Glutamatergic neuron (in vitro differentiated cells): ENCODE measurements at regions not wholly inside any gene's neighbourhood (a gene's known extent, or its start where the extent isn't known, plus 50 kb on each side); places are given as distances from the start of the nearest gene placed in this dataset.

Source experiments
- DNase-seq: peaks from one replicate; pipeline ENCODE4 v3.0.0; 2022
- H3K27ac Mint-ChIP-seq: one replicate; pipeline ENCODE4 v1.8.0; 2020; ENCODE audit warnings: mild to moderate bottlenecking, mixed read lengths, inconsistent platforms; ENCODE audit not compliant: unreplicated experiment
- H3K27me3 Mint-ChIP-seq: one replicate; pipeline ENCODE4 v1.8.0; 2020; ENCODE audit warnings: mild to moderate bottlenecking, moderate library complexity, mixed read lengths, inconsistent platforms; ENCODE audit not compliant: unreplicated experiment
- H3K36me3 Mint-ChIP-seq: one replicate; pipeline ENCODE4 v1.8.0; 2020; ENCODE audit warnings: mild to moderate bottlenecking, mixed read lengths, inconsistent platforms; ENCODE audit not compliant: unreplicated experiment
- H3K4me1 Mint-ChIP-seq: one replicate; pipeline ENCODE4 v1.8.0; 2020; ENCODE audit warnings: mild to moderate bottlenecking, low read depth, mixed read lengths, inconsistent platforms; ENCODE audit not compliant: unreplicated experiment
- H3K4me3 Mint-ChIP-seq: one replicate; pipeline ENCODE4 v1.8.0; 2020; ENCODE audit warnings: mild to moderate bottlenecking, mixed read lengths, inconsistent platforms; ENCODE audit not compliant: unreplicated experiment
- H3K9me3 Mint-ChIP-seq: one replicate; pipeline ENCODE4 v1.8.0; 2020; ENCODE audit warnings: mild to moderate bottlenecking, moderate library complexity, mixed read lengths, inconsistent platforms; ENCODE audit not compliant: unreplicated experiment
- TF ChIP-seq, protein P1 (sequence below): fragments of 200-600 bp; sonication (generic); IDR thresholded peaks from one replicate; pipeline ENCODE4 v1.5.0; 2021; ENCODE audit not compliant: partially characterized antibody, unreplicated experiment

DNA sequence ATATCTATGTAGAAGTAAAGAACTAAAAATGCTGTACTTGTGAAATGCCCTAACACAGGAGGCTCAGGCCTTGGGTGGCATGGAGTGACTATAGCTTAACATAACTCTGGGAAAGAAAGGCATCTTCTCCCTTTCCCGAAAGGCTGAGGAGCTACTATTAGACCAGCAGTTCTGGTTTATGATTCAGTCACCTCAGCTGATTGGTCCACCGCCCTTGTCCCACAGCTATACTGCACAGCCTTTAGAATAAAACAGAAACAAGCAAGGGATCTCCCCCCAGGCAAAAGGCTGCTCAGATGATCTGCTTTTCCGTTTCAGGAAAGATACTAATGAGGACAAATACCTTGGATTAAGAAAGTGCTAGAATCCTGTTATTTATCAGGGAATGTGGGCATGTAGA is 171.3 kb downstream of the SNCA start:
- no peak for DNase-seq
- H3K27ac Mint-ChIP-seq, result no peak overlapping the region
- H3K9me3 Mint-ChIP-seq, result no peaks in the 10 kb centered on the region
- no peaks in the 10 kb centered on the region for H3K36me3 Mint-ChIP-seq
- no peaks in the 10 kb centered on the region for H3K4me1 Mint-ChIP-seq
- H3K27me3 Mint-ChIP-seq, result no peaks in the 10 kb centered on the region
- TF ChIP-seq, protein P1, sequence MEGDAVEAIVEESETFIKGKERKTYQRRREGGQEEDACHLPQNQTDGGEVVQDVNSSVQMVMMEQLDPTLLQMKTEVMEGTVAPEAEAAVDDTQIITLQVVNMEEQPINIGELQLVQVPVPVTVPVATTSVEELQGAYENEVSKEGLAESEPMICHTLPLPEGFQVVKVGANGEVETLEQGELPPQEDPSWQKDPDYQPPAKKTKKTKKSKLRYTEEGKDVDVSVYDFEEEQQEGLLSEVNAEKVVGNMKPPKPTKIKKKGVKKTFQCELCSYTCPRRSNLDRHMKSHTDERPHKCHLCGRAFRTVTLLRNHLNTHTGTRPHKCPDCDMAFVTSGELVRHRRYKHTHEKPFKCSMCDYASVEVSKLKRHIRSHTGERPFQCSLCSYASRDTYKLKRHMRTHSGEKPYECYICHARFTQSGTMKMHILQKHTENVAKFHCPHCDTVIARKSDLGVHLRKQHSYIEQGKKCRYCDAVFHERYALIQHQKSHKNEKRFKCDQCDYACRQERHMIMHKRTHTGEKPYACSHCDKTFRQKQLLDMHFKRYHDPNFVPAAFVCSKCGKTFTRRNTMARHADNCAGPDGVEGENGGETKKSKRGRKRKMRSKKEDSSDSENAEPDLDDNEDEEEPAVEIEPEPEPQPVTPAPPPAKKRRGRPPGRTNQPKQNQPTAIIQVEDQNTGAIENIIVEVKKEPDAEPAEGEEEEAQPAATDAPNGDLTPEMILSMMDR, result no peak
- no peak overlapping the region for H3K4me3 Mint-ChIP-seq

GRCh38 chr4:89664521-89664920 is 172.4 kb downstream of the SNCA start:
- no peak for DNase-seq
- no peak overlapping the region for H3K4me3 Mint-ChIP-seq
- H3K9me3 Mint-ChIP-seq, result no peaks in the 10 kb centered on the region
- no peaks in the 10 kb centered on the region for H3K27me3 Mint-ChIP-seq
- no peak overlapping the region for H3K27ac Mint-ChIP-seq
- H3K36me3 Mint-ChIP-seq, result no peaks in the 10 kb centered on the region
- TF ChIP-seq, protein P1, result no peak
- H3K4me1 Mint-ChIP-seq, result peaks cover 1% of the 10 kb centered on the region

DNA sequence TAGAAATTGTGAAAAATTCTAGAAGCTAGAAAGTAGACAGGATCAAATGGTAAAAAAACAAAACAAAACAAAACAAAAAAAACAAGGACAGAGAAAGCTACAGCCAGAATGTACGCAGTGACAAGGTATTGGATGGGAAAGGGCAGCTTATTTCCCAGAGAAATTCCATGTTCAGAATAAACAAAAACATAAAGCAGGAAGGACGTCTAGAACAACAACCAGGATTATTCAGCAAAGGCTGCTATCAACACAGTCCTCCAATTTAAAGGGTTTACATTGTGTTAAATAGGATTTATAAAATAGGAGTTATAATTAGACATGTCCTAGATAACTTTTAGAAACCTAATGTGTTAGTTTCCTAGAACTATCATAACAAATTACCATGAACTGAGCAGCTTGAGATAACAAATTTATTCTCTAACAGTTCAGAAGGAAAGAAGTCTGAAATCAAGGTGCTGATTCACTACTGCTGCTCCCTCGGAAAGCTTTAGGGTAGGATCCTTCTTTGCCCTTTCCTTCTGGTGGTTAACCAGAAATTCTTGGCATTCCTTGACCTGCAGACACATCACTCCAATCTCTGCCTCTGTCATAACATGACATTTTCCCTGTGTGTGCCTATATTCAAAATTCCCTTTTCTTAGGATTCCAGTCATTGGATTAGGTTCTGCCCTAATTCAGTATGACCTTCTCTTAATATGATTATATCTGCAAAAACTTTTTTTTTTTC is 175.6 kb downstream of the SNCA start:
- TF ChIP-seq, protein P1, result no peak
- Mint-ChIP-seq H3K27ac (no peak overlapping the region), H3K4me1 (peaks cover 1% of the 10 kb centered on the region), H3K36me3 (no peaks in the 10 kb centered on the region), H3K4me3 (no peak overlapping the region), H3K27me3 (no peaks in the 10 kb centered on the region), H3K9me3 (no peaks in the 10 kb centered on the region)
- DNase-seq, result no peak

- Mint-ChIP-seq H3K27ac (no peak overlapping the region), H3K36me3 (no peaks in the 10 kb centered on the region), H3K9me3 (no peaks in the 10 kb centered on the region), H3K4me3 (no peak overlapping the region), H3K27me3 (no peaks in the 10 kb centered on the region), H3K4me1 (peaks cover 1% of the 10 kb centered on the region)
- DNase-seq, result no peak
- TF ChIP-seq, protein P1, result no peak
These were observed 176.4 kb downstream of the SNCA start for GRCh38 chr4:89660444-89661172.

GRCh38 chr4:89658701-89659024 is 178.3 kb downstream of the SNCA start:
- no peaks in the 10 kb centered on the region for H3K27me3 Mint-ChIP-seq
- no peak overlapping the region for H3K27ac Mint-ChIP-seq
- H3K4me1 Mint-ChIP-seq, result peaks cover 2% of the 10 kb centered on the region
- TF ChIP-seq, protein P1, result no peak
- DNase-seq, result no peak
- no peak overlapping the region for H3K4me3 Mint-ChIP-seq
- no peaks in the 10 kb centered on the region for H3K9me3 Mint-ChIP-seq
- H3K36me3 Mint-ChIP-seq, result no peaks in the 10 kb centered on the region
